K562 (cell line): ENCODE measurements at regions not wholly inside any gene's neighbourhood (a gene's known extent, or its start where the extent isn't known, plus 50 kb on each side); places are given as distances from the start of the nearest gene placed in this dataset.

Experiments
- ARID2 ChIP-seq: fragments of 450-650 bp; IDR thresholded peaks from 2 replicates; pipeline ENCODE4 v1.6.1; 2017; ENCODE audit warnings: antibody characterized with exemption, mild to moderate bottlenecking
- BRD9 ChIP-seq: fragments of 450-650 bp; IDR thresholded peaks from 2 replicates; pipeline ENCODE4 v1.6.1; 2018; ENCODE audit warnings: low read depth; ENCODE audit not compliant: partially characterized antibody
- CREB5 ChIP-seq: fragments of 250-450 bp; sonication (Bioruptor Pico); IDR thresholded peaks from 2 replicates; pipeline ENCODE4 v1.5.0; 2020; ENCODE audit warnings: mild to moderate bottlenecking
- E2F3 ChIP-seq: fragments of 250-450 bp; sonication (Bioruptor Pico); IDR thresholded peaks from 2 replicates; pipeline ENCODE4 v1.4.0; 2020; ENCODE audit warnings: mild to moderate bottlenecking
- ELF4 ChIP-seq: fragments of 450-650 bp; formaldehyde crosslinking; IDR thresholded peaks from 2 replicates; pipeline ENCODE4 v1.4.0; 2022; ENCODE audit warnings: missing genetic modification characterization
- ETV1 ChIP-seq: fragments of 450-650 bp; conservative IDR thresholded peaks from 2 replicates; pipeline ENCODE4 v1.6.1; 2016; ENCODE audit warnings: missing genetic modification characterization, control low read depth, low read depth, missing compliant biosample characterization
- HDAC6 ChIP-seq: IDR thresholded peaks from 2 replicates; pipeline ENCODE4 v1.6.1; 2012; ENCODE audit warnings: low read depth, mild to moderate bottlenecking, control low read depth, inconsistent platforms, low read length, moderate library complexity
- HNRNPL ChIP-seq: fragments of 200-400 bp; formaldehyde crosslinking; IDR thresholded peaks from 2 replicates; pipeline ENCODE4 v1.6.1; 2017; ENCODE audit warnings: low read depth, mild to moderate bottlenecking, low read length
- IRF2 ChIP-seq: sonication (generic); formaldehyde crosslinking; IDR thresholded peaks from 2 replicates; pipeline ENCODE4 v1.8.1; 2022; ENCODE audit warnings: mild to moderate bottlenecking, missing genetic modification reagents
- KAT7 ChIP-seq: sonication (generic); formaldehyde crosslinking; IDR thresholded peaks from 2 replicates; pipeline ENCODE4 v1.8.0; 2022; ENCODE audit warnings: missing genetic modification reagents, mild to moderate bottlenecking, borderline replicate concordance
- MBD1 ChIP-seq: fragments of 250-450 bp; sonication (Bioruptor Pico); IDR thresholded peaks from 2 replicates; pipeline ENCODE4 v1.8.0; 2022; ENCODE audit warnings: inconsistent platforms
- MCM7 ChIP-seq, 2 experiments: fragments of 450-650 bp; IDR thresholded peaks; 2 replicates each; pipeline ENCODE4 v1.6.1; 2016 to 2018
- MIER1 ChIP-seq: fragments of 450-650 bp; IDR thresholded peaks from 2 replicates; pipeline ENCODE4 v1.6.1; 2016; ENCODE audit warnings: antibody characterized with exemption, mild to moderate bottlenecking, low read depth
- NBN ChIP-seq: fragments of 450-650 bp; IDR thresholded peaks from 2 replicates; pipeline ENCODE4 v1.6.1; 2016; ENCODE audit warnings: low read depth, mild to moderate bottlenecking
- NRF1 ChIP-seq, 2 experiments: fragments of 450-650 bp; IDR thresholded peaks in 1 of 2; conservative IDR thresholded peaks in 1 of 2; 2 replicates each; pipeline ENCODE4 v1.6.1; 2014; ENCODE audit warnings: mild to moderate bottlenecking in 2 of 2
- SP2 ChIP-seq: IDR thresholded peaks from 2 replicates; pipeline ENCODE4 v1.6.1; 2011; ENCODE audit warnings: mild to moderate bottlenecking, low read depth, low read length, moderate library complexity; ENCODE audit not compliant: poor library complexity, severe bottlenecking; ENCODE audit errors: extremely low read depth
- SRF ChIP-seq, 2 experiments: fragments of 250-450, 450-650 bp in 1 of 2; sonication (Bioruptor Pico) in 1 of 2; sonication (generic) in 1 of 2; formaldehyde crosslinking; IDR thresholded peaks; 2 replicates each; pipeline versions ENCODE4 v1.5.0 to v1.5.1; 2020 to 2022; ENCODE audit warnings: mild to moderate bottlenecking in 1 of 2, missing genetic modification reagents in 1 of 2
- TGIF2 ChIP-seq: sonication (generic); formaldehyde crosslinking; IDR thresholded peaks from 2 replicates; pipeline ENCODE4 v1.8.1; 2022; ENCODE audit warnings: mild to moderate bottlenecking, missing genetic modification reagents, moderate library complexity
- TRIM24 ChIP-seq, 2 experiments: fragments of 450-650 bp; IDR thresholded peaks; 2 replicates each; pipeline ENCODE4 v1.6.1; 2016
- ZFP1 ChIP-seq: fragments of 450-650 bp; formaldehyde crosslinking; IDR thresholded peaks from 2 replicates; pipeline ENCODE4 v1.4.0; 2020; ENCODE audit warnings: mild to moderate bottlenecking, mixed read lengths
- ZFP91 ChIP-seq: sonication (generic); formaldehyde crosslinking; IDR thresholded peaks from 2 replicates; pipeline ENCODE4 v1.8.0; 2022; ENCODE audit warnings: mild to moderate bottlenecking, missing genetic modification reagents
- ZNF124 ChIP-seq: sonication (generic); formaldehyde crosslinking; IDR thresholded peaks from 2 replicates; pipeline ENCODE4 v1.8.1; 2022; ENCODE audit warnings: missing genetic modification reagents
- ZNF24 ChIP-seq: fragments of 450-650 bp; IDR thresholded peaks from 2 replicates; pipeline ENCODE4 v1.6.1; 2016
- ZNF280B ChIP-seq: fragments of 250-450 bp; sonication (Bioruptor Pico); IDR thresholded peaks from 2 replicates; pipeline ENCODE4 v1.5.1; 2021; ENCODE audit warnings: mild to moderate bottlenecking
- ZNF316 ChIP-seq: fragments of 450-650 bp; IDR thresholded peaks from 2 replicates; pipeline ENCODE4 v1.6.1; 2016
- ZNF445 ChIP-seq: fragments of 250-450 bp; sonication (Bioruptor Pico); IDR thresholded peaks from 2 replicates; pipeline ENCODE4 v1.4.0; 2020; ENCODE audit warnings: low read depth, mild to moderate bottlenecking, moderate library complexity

- no peak for TF ChIP-seq MBD1 (CRISPR knock-in tag)
- TF ChIP-seq ZFP1 (CRISPR knock-in tag): no peak
- no peak; a peak in 1 of 4 replicates for TF ChIP-seq SRF (CRISPR knock-in tag; IDR thresholded peaks at IDR 0.05)
- TF ChIP-seq ZNF280B (CRISPR knock-in tag): no peak
- TF ChIP-seq TGIF2 (CRISPR knock-in tag): no peak
- TF ChIP-seq CREB5 (CRISPR knock-in tag): no peak
- TF ChIP-seq E2F3 (CRISPR knock-in tag): no peak
- peak; percentile 18; the same call in 1 of the 2 replicates for TF ChIP-seq ZNF316
- TF ChIP-seq HNRNPL: no peak
- 0 out of 2 replicates have a peak, but pooled peaks have one; percentile 59 for TF ChIP-seq MIER1
- no peak for TF ChIP-seq ZNF124 (CRISPR knock-in tag)
- TF ChIP-seq BRD9: peak; percentile 46
- no peak for TF ChIP-seq ZFP91 (CRISPR knock-in tag)
- TF ChIP-seq TRIM24 (IDR thresholded peaks at IDR 0.05): peak in 1 of 2 experiments; percentile 41; a peak in 1 of 4 replicates
- TF ChIP-seq ZNF24: no peak
- peak; percentile 47; the same call in 1 of the 2 replicates for TF ChIP-seq ELF4 (CRISPR knock-in tag)
- no peak for TF ChIP-seq ZNF445 (CRISPR knock-in tag)
- TF ChIP-seq ETV1 (tag): no peak
- no peak for TF ChIP-seq HDAC6
- TF ChIP-seq MCM7 (IDR thresholded peaks at IDR 0.05): 0 out of 4 replicates have a peak, but pooled peaks have one; percentile 61 to 82
- TF ChIP-seq NBN: peak; percentile 82
- TF ChIP-seq NRF1 (conservative IDR thresholded peaks at IDR 0.05 in 1 of 2, IDR thresholded peaks at IDR 0.05 in 1 of 2): no peak
- no peak for TF ChIP-seq SP2
- peak; percentile 78 for TF ChIP-seq ARID2
- no peak for TF ChIP-seq IRF2
- TF ChIP-seq KAT7 (CRISPR knock-in tag): no peak
Observed at GRCh38 chr6:27156874-27157458, 90.5 kb upstream of the PRSS16 start (continued).
